Fibroblast of pulmonary artery (primary cell): ENCODE measurements at regions not wholly inside any gene's neighbourhood (a gene's known extent, or its start where the extent isn't known, plus 50 kb on each side); places are given as distances from the start of the nearest gene placed in this dataset.
"Not testable (repeated sequence)": the region's sequence is repeated elsewhere in the genome, so short reads cannot be mapped to it uniquely, and the experiment has no call there.

ENCODE experiments used
- DNase-seq: peaks from one replicate; pipeline ENCODE4 v3.0.0-alpha.2; 2010; ENCODE audit warnings: low read depth
- H3K4me3 ChIP-seq: replicated peaks from 2 replicates; pipeline ENCODE4 v1.5.1; 2011; ENCODE audit warnings: low read depth, mild to moderate bottlenecking, control low read depth, low read length, moderate library complexity
- CTCF ChIP-seq: IDR thresholded peaks from 2 replicates; pipeline ENCODE4 v1.5.1; 2011; ENCODE audit warnings: mild to moderate bottlenecking, control low read depth, low read length, inconsistent platforms; ENCODE audit errors: missing control alignments

- DNase-seq = no peak
- H3K4me3 ChIP-seq = no peak overlapping the region
- TF ChIP-seq CTCF = no peak
Measured at GRCh38 chr13:40053401-40053800, 397.9 kb downstream of the COG6 start.

- H3K4me3 ChIP-seq, DNase-seq: not testable (repeated sequence)
Measured at GRCh38 chr13:40054422-40054821, 399.0 kb downstream of the COG6 start.

- no peak for DNase-seq
- H3K4me3 ChIP-seq = no peak overlapping the region
- no peak for TF ChIP-seq CTCF
Measured at GRCh38 chr13:40056898-40057619, 401.6 kb downstream of the COG6 start.

DNA sequence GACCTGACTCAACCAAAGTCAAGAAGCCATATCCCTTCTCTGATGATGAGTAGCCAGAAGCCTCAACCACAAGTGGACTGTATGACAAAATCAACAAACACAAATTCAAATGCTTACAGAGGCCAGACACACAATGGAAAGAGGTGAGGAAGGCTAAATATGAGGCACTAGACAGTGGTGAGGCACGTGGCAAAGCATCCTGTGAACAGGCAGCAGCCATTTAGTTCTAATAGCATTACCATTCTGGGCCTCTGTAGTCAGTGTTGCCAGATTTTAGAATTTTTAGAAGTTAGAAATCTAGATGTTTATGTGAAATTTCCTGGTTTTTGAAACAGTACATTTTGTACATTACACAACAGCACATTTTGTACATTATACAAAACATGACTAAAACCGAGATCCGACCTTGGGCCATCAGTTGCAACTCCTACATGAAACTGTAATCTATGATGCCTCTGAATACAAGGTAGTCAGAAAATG is 403.3 kb downstream of the COG6 start:
- no peak overlapping the region for H3K4me3 ChIP-seq
- DNase-seq = peak; percentile 33
- no peak for TF ChIP-seq CTCF

GRCh38 chr13:40059540-40060232 is 404.2 kb downstream of the COG6 start:
- TF ChIP-seq CTCF = no peak
- no peak for DNase-seq
- no peak overlapping the region for H3K4me3 ChIP-seq

DNA sequence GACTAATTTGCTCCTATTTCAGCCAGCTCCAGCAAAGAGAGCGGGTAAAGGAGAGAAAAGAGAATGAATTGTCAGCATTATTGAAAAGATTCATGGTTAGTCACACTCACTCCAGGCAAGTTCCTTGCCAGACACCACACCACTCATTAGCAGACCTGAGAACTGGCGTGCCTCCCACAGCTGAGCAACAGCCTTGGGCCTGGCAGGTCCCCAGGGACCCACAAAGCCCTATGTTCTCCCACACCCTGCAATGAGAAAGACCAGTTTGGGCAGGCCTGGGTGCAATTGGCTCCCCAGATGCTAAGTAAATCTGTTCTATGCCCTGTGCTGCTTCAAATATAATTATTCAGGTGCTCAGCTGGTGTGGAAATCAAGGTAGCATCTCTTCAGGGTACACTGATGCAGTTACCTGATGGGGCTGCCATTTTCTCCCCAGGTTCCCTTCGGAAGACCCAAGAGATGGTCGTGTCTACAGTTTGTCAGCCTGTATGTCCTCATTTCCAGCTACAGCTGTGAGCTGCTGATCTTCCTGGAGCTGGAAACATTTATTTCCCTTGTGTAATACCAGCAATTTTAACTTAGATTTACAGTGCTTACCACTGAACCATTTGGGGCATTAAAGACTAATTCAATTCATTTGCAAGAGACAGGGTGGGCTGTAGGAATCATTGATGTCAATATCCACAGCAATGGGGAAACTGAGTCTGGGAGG is 405.0 kb downstream of the COG6 start:
- H3K4me3 ChIP-seq = no peak overlapping the region
- peak; percentile 72 for DNase-seq

More for the DNA sequence above, 405.0 kb downstream of the COG6 start:
- TF ChIP-seq CTCF = no peak
